Bronchial epithelial cell (primary cell): ENCODE measurements at regions not wholly inside any gene's neighbourhood (a gene's known extent, or its start where the extent isn't known, plus 50 kb on each side); places are given as distances from the start of the nearest gene placed in this dataset.

Experiments used
- DNase-seq: peaks from one replicate; pipeline ENCODE4 v3.0.0-alpha.2; 2010; ENCODE audit warnings: low read depth
- FAIRE-seq: peaks from 2 replicates; lab custom pipeline; 2011; peaks lifted over from hg19 to GRCh38; lab: Jason Lieb, UNC
- H3K27me3 ChIP-seq: 2 replicates; pipeline ENCODE4 v1.5.1; 2011; ENCODE audit warnings: low read length; ENCODE audit not compliant: control insufficient read depth, insufficient read depth
- H3K36me3 ChIP-seq: 2 replicates; pipeline ENCODE4 v1.5.1; 2011; ENCODE audit warnings: low read length; ENCODE audit not compliant: control insufficient read depth, insufficient read depth
- H3K4me3 ChIP-seq: 2 replicates; pipeline ENCODE4 v1.5.1; 2011; ENCODE audit warnings: mild to moderate bottlenecking, low read depth, low read length, control low read depth
- TF ChIP-seq, protein P1 (sequence below): IDR thresholded peaks from 2 replicates; pipeline ENCODE4 v1.5.1; 2011; ENCODE audit warnings: mild to moderate bottlenecking, moderate library complexity, low read length, control low read depth, inconsistent platforms; ENCODE audit not compliant: insufficient read depth, severe bottlenecking

DNA sequence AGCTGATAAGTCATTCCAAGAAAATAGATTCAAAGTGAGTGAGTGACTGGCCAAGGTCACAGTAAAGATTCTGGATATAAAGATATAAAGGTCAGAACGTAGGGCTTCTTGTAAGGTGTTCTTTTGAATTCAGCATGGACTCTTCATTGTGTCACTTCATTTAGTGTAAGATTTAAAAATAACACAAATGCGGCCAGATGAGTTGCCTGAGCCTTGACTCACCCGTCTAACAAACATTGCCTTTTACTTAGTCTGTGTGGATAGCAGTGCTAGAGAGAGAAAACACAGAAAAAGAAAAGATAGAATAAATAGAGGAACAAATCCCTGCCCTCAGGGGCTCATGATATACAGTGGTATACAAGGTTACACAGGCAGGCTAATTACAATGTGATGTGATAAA, 223.4 kb downstream of the PLPP3 start:
- FAIRE-seq (no peak), DNase-seq (no peak)
- Histone ChIP-seq H3K27me3 (no peaks in the 10 kb centered on the region), H3K4me3 (no peak overlapping the region), H3K36me3 (no peaks in the 10 kb centered on the region)
- TF ChIP-seq, protein P1, sequence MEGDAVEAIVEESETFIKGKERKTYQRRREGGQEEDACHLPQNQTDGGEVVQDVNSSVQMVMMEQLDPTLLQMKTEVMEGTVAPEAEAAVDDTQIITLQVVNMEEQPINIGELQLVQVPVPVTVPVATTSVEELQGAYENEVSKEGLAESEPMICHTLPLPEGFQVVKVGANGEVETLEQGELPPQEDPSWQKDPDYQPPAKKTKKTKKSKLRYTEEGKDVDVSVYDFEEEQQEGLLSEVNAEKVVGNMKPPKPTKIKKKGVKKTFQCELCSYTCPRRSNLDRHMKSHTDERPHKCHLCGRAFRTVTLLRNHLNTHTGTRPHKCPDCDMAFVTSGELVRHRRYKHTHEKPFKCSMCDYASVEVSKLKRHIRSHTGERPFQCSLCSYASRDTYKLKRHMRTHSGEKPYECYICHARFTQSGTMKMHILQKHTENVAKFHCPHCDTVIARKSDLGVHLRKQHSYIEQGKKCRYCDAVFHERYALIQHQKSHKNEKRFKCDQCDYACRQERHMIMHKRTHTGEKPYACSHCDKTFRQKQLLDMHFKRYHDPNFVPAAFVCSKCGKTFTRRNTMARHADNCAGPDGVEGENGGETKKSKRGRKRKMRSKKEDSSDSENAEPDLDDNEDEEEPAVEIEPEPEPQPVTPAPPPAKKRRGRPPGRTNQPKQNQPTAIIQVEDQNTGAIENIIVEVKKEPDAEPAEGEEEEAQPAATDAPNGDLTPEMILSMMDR = no peak

DNA sequence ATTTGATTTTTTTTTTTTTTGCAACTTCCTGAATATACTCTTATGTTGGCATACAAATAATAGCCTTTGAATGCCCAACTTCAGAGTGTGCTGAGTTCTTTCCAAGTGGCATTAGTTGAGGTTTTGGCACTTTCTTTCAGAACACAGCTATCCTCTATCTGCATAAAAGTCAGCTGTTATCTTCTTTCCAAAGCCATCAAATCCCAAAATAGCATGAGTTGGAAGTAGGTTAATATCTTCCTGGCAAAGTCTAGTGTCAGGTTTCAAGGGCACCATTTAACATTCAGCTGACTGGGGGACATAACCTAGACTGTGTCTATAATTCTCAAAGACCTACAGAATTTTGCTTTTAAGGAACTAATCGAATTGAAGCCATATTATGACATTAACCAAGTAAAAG, 223.9 kb downstream of the PLPP3 start:
- FAIRE-seq = no peak
- TF ChIP-seq, protein P1 = no peak
- H3K4me3 ChIP-seq = no peak overlapping the region
- no peak for DNase-seq
- no peaks in the 10 kb centered on the region for H3K36me3 ChIP-seq
- H3K27me3 ChIP-seq = no peaks in the 10 kb centered on the region

DNA sequence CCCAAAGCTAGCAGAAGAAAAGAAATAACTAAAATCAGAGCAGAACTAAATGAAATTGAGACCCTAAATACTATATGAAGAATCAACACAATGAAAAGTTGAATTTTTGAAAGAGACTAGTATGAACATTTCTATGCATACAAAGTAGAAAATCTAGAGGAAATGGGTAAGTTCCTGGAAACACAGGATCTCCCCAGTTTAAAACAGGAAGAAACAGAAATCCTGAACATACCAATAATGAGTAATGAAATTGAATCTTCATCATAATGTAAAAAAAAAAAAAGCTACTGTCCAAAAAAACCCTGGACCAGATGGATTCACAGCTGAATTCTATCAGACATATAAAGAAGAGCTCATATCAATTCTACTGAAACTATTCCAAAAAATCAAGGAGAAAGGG, 233.5 kb downstream of the PLPP3 start:
- TF ChIP-seq, protein P1 = no peak
- Histone ChIP-seq H3K36me3 (no peaks in the 10 kb centered on the region), H3K27me3 (no peaks in the 10 kb centered on the region), H3K4me3 (no peak overlapping the region)
- FAIRE-seq = no peak
- DNase-seq = no peak

DNA sequence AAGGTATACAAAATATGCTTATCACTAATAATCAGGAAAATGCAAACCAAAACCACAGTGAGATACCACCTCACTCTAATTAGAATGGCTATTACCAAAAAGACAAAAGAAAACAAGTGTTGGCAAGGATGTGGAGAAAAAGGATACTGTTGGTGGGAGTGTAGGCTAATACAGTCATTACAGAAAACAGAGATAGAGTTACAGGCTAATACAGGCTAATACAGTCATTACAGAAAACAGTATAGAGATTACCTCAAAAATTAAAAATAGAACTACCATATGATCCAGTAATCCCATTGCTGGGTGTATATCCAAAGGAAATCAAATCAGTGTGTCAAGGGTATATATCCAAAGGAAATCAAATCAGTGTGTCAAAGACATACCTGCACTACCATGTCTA, 238.4 kb downstream of the PLPP3 start:
- Histone ChIP-seq H3K4me3 (no peak overlapping the region), H3K36me3 (no peaks in the 10 kb centered on the region), H3K27me3 (no peaks in the 10 kb centered on the region)
- TF ChIP-seq, protein P1 = no peak
- no peak for FAIRE-seq
- no peak for DNase-seq

DNA sequence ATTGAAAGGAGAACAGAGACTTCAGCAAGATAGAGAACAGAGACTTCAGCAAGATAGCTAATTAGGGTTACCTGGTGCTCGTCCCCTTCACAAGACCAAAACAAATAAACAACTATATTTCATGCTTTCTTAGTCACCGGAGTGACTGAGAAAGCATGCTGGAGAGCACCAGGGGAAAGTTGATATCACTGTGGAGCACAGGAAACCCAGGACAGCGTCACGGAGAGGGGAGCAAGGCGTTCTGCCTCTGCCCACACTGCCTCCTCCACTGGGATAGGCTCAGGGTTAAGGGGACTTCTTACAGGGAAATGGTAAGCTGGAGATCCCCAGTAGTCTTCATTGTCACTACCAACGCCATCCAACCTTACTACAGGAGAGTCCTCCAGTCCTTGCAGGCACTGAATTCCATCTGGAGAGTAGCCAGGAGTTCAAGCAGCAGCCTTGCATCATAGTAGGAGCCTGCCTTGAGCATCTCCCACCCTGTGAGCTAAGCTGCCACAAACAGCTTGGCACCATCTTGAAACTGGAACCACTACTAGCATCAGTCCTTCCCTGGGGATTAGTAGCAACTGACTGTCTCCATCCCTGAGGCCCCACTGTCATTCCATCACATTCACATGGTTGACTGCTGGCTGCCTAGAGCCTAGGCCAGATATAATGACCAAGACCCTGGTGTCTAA, 239.4 kb downstream of the PLPP3 start:
- TF ChIP-seq, protein P1 = no peak
- FAIRE-seq = peak; percentile 55
- H3K36me3 ChIP-seq = no peaks in the 10 kb centered on the region

DNA sequence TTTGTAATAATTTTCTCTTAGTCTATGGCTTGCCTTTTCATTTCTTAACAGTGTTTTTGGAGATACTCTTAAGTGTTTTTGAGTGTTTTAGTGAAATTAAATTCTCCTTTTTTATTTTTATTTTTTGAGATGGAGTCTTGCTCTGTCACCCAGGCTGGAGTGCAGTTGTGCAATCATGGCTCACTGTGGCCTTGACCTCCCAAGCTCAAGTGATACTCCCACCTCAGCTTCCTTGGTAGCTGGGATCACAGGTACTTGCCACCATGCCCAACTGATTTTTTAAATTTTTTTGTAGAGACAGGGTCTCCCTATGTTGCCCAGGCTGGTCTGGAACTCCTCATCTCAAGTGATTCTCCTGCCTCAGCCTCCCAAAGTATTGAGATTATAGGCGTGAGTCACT, 240.3 kb downstream of the PLPP3 start:
- H3K27me3 ChIP-seq = no peaks in the 10 kb centered on the region
- FAIRE-seq = no peak
- H3K36me3 ChIP-seq = no peaks in the 10 kb centered on the region
- DNase-seq = no peak
- TF ChIP-seq, protein P1 = no peak
- no peak overlapping the region for H3K4me3 ChIP-seq

More for the DNA sequence above, 239.4 kb downstream of the PLPP3 start:
- no peak for DNase-seq
- H3K4me3 ChIP-seq = no peak overlapping the region
- H3K27me3 ChIP-seq = no peaks in the 10 kb centered on the region
